Right cardiac atrium (tissue), 5 donors: ENCODE measurements at regions not wholly inside any gene's neighbourhood (a gene's known extent, or its start where the extent isn't known, plus 50 kb on each side); places are given as distances from the start of the nearest gene placed in this dataset.

Source experiments
- ATAC-seq, 2 donors: fragments of 200-7000 bp; cut with Tn5 transposase; one replicate each; pipeline versions ENCODE4 v1.8.0 to v1.9.1; 2020; ENCODE audit warnings: moderate library complexity in 2 of 2, mild to moderate bottlenecking in 1 of 2
- DNase-seq, 3 donors: peaks; one replicate each; pipeline ENCODE4 v3.0.0-alpha.2; 2020
- H3K27ac ChIP-seq: one replicate; pipeline ENCODE4 v1.5.1; 2013; ENCODE audit warnings: mild to moderate bottlenecking, low read length, control low read depth, moderate library complexity
- H3K27me3 ChIP-seq: one replicate; pipeline ENCODE4 v1.6.1; 2013; ENCODE audit not compliant: control insufficient read depth, insufficient read depth
- H3K4me1 ChIP-seq: one replicate; pipeline ENCODE4 v1.6.1; 2013; ENCODE audit warnings: low read length; ENCODE audit not compliant: control insufficient read depth, insufficient read depth
- H3K4me3 ChIP-seq: one replicate; pipeline ENCODE4 v1.5.1; 2013; ENCODE audit warnings: low read length, control low read depth
- H3K9me3 ChIP-seq: one replicate; pipeline ENCODE4 v1.6.1; 2013; ENCODE audit warnings: low read length; ENCODE audit not compliant: control insufficient read depth
- WGBS: extraction: QIAGEN DNeasy Blood & Tissue Kit; methylation state at CpG from one replicate; pipeline ENCODE4 v1.1.7; 2013; 5-methylcytosine and 5-hydroxymethylcytosine counted together
- intact Hi-C, 4 donors: fragments of 100-400 bp; cut with DNase I; formaldehyde crosslinking; loops; one replicate each; pipeline versions ENCODE4 v1.11.0 to v1.14.0; 2022 to 2023
- donor health status: healthy with polysubstance abuse.
- donor health status: DM: no; HTN: yes; CAD: no.
- donor health status: DM: no; HTN: no; CAD: no.
- donor health status: DM: no; HTN: yes; CAD: no; lungs with severe emphysema.
- donor health status: DM: yes; HTN: yes; CAD: no.

DNA sequence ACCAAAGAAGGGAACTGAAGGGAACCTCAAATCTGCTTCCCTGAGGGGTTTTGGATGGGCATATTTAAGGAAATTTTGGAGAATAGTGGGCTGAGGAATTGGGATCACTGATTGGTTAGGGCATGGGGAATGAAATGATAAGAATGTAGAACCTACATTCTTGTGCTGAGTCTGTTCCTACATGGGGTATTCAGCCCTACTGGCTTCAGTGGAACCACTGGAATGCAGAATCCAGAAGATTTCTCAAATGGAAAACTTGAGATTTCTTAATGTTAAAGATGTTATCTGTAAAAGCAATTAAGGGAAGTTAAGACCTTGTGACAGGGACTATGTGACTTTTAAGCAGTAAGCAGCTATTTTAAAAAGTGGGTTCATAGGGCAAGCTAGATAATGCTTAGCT lies 1062.4 kb downstream of the AGBL1 start:
- no peak overlapping the region for H3K4me3 ChIP-seq
- no peaks in the 10 kb centered on the region for H3K27me3 ChIP-seq
- ATAC-seq (no peak), DNase-seq (no peak)
- H3K4me1 ChIP-seq = no peaks in the 10 kb centered on the region
- no peak overlapping the region for H3K27ac ChIP-seq
- no peaks in the 10 kb centered on the region for H3K9me3 ChIP-seq
- intact Hi-C loops = no loop called here

DNA sequence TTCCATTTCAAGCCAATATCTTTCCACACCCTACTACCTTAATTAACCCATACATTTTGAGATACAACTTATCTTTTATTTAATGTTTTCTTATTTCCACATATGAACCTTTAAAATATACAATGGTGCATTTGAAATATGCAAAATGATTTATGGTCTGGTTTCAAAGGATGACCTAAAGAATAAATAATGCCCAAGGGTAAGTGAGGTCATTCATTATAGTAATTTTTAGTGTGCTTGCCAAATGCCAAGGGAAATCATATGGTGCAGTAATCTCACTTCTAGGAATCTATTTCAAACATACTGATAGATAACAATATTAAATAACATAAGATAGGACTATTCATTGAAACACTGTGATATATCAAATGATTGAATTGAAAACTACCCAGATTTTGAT lies 1055.4 kb downstream of the AGBL1 start:
- DNase-seq = no peak
- intact Hi-C loops = no loop called here

DNA sequence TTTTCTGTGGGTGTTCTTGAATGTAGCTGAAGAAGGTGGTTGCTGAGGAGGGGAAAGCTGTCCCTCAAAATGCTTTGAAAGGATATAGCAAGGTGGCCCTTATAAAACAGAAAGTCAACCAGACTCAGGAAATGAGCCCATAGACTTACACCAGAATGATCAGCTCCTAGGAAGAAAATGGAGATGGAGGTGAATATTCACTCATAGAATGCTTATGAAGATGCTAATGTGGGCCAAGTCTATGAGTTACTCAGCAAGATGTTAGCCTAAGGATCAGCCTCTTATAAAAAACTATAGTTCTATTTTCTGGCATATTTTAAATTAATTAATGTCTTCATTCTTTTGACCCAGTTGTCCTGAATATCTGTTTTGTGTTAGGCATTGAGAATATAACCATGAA lies 1054.0 kb downstream of the AGBL1 start:
- intact Hi-C loops = no loop called here
- no peak overlapping the region for H3K27ac ChIP-seq

More for the DNA sequence above, 1055.4 kb downstream of the AGBL1 start:
- H3K4me1 ChIP-seq = no peaks in the 10 kb centered on the region
- H3K9me3 ChIP-seq = no peaks in the 10 kb centered on the region
- no peaks in the 10 kb centered on the region for H3K27me3 ChIP-seq
- no peak overlapping the region for H3K27ac ChIP-seq
- H3K4me3 ChIP-seq = no peak overlapping the region
- no peak for ATAC-seq

DNA sequence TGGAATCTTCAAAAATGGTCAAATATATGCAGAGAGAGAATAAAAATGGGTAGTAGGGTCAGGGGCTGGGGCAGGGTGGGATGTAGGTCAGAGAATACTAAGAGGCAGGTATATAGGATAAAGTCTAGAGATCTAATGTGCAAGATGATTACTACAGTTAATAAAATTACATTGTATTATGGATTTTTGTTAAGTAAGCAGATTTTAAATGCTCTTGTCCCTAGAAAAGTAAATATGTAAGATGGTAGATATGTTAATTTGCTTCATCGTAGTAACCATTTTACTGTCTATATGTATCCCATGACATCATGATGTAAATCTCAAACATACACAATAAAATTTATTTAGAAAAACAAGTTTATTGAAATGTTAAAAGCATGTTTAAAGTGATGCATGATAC lies 1051.4 kb downstream of the AGBL1 start:
- 85% methylated on average over 1 of the region's 1 CpG for WGBS
- no peak for ATAC-seq
- intact Hi-C loops = no loop called here

More for the DNA sequence above, 1054.0 kb downstream of the AGBL1 start:
- Histone ChIP-seq H3K4me3 (no peak overlapping the region), H3K9me3 (no peaks in the 10 kb centered on the region), H3K4me1 (no peaks in the 10 kb centered on the region), H3K27me3 (no peaks in the 10 kb centered on the region)
- ATAC-seq (no peak), DNase-seq (no peak)

DNA sequence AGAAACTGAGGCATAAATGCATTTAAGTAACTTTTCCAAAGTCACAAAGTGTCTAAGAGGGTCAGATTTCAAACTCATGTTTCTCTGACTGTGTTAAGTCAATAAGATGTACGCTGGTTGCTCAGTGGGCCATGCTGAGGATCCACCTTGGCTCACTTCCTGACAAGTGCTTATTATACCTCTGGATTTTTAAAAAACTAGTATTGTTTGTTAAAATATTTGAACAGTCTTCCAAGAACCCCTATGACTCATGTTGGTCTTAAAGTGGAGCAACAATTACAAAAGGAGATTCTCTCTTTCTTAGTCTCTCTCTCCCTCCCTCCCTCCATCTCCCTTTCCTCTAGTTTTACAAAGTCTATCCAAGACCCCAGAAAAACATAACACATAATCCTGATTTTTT lies 1050.2 kb downstream of the AGBL1 start:
- WGBS = 88% methylated on average over 1 of the region's 1 CpG
- DNase-seq = no peak

More for the DNA sequence above, 1051.4 kb downstream of the AGBL1 start:
- Histone ChIP-seq H3K4me3 (no peak overlapping the region), H3K27ac (no peak overlapping the region), H3K9me3 (no peaks in the 10 kb centered on the region), H3K27me3 (no peaks in the 10 kb centered on the region), H3K4me1 (no peaks in the 10 kb centered on the region)
- no peak for DNase-seq

DNA sequence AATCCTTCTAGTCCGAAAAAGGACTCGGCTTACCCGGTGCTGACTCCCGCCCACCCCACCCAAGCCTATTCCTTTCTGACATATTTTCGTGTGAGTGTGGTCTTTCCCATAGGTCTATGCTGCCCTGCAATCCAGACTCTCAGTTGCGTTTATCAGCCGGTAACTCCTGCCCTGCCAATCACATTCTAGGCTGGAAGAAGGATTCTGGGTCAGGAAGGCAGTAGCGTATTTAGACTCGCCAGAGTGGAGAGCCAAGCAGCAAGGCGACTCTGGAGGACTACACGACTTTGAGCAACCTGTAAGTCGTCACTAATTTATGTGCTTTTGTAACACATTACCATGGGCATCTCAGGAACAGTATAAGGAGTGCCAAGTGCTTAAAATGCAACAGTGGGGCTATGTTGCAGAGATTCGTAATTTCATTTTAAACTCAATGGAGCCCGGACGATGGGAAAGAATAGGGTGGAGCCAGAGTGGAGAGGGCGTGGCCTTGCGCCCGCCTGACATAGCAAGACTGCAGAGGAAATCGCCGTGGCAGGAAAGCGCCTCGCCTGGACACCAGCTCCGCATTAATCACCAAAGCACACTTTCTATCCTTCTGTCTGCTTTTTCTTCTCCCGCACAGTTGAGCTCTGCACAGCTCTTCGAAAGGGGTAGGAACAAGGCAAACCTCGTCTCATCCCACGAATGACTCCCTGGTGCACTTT lies 1044.2 kb downstream of the AGBL1 start:
- Histone ChIP-seq H3K27ac (no peak overlapping the region), H3K27me3 (no peaks in the 10 kb centered on the region), H3K4me1 (no peaks in the 10 kb centered on the region), H3K9me3 (no peaks in the 10 kb centered on the region), H3K4me3 (no peak overlapping the region)
- intact Hi-C loops = no loop called here
- DNase-seq = no peak
- WGBS = 84% methylated on average over 27 of the region's 27 CpGs
- no peak for ATAC-seq

More for the DNA sequence above, 1050.2 kb downstream of the AGBL1 start:
- ATAC-seq = no peak
- H3K27ac ChIP-seq = no peak overlapping the region
- H3K4me1 ChIP-seq = no peaks in the 10 kb centered on the region
- no peaks in the 10 kb centered on the region for H3K27me3 ChIP-seq
- no peak overlapping the region for H3K4me3 ChIP-seq
- H3K9me3 ChIP-seq = no peaks in the 10 kb centered on the region
- intact Hi-C loops = no loop called here

DNA sequence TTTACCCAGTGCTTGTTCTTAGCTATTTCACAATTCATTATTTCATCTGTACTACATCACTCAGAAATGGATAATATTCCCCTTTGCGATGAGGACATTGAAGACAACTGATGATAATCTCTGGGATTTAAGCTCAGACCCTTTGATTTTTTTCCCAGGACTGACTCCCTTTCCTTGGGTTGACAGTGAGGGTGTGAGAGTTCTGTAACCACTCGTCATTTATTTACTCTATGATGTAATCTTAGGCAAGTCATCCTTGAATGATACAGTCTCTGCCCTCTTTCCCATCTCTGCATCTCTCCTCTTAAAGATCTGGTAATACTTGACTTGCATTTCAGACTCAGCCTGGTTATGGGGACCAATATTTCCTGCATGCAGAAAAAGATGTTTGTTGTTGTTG lies 1041.7 kb downstream of the AGBL1 start:
- no peaks in the 10 kb centered on the region for H3K9me3 ChIP-seq
- H3K4me1 ChIP-seq = no peaks in the 10 kb centered on the region
- no peak overlapping the region for H3K4me3 ChIP-seq
- no peaks in the 10 kb centered on the region for H3K27me3 ChIP-seq
- 59% methylated on average over 2 of the region's 2 CpGs for WGBS
- DNase-seq = no peak
- no peak for ATAC-seq
- intact Hi-C loops = no loop called here
- H3K27ac ChIP-seq = no peak overlapping the region

DNA sequence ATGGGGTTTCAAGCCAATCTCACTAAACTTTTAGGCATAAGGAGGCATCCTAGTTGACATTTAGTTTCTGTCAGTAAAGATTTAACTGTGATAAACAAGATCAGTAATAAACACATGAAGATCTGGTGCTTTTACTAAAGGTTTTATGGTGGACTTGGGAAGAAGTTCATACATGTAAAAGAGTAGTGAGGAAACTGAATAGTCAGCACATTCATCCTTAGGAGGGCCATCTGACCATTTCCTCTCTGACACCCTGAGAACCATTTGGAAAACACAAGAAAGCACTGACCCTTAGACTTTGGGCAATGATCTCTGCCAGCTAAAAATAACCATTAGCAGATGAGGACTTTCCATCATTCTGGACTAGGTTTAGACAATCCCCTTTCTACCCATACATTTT lies 1040.9 kb downstream of the AGBL1 start:
- no peak for DNase-seq
- intact Hi-C loops = no loop called here
- no peaks in the 10 kb centered on the region for H3K4me1 ChIP-seq
- no peaks in the 10 kb centered on the region for H3K27me3 ChIP-seq
- no peaks in the 10 kb centered on the region for H3K9me3 ChIP-seq
- no peak overlapping the region for H3K4me3 ChIP-seq
- no peak overlapping the region for H3K27ac ChIP-seq
- no peak for ATAC-seq

DNA sequence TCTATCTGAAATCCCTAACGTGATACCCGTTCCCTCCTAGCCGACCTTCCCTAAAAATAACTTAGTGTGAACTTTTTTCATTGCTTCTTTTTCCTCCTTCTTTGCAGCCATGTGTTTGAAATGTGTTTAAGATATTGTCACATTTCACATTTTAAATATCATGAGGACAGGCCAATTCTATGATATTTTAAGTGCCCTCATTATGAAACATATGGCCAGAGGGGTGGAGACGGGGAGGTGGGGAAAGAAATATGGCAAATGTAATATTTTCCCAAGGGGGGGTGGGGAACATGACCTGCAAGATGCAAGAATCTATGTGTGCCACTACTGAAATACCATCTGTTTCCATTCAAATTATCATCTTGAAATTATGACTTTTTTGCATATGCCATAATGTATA lies 1039.2 kb downstream of the AGBL1 start:
- Histone ChIP-seq H3K27ac (no peak overlapping the region), H3K9me3 (no peaks in the 10 kb centered on the region), H3K4me1 (no peaks in the 10 kb centered on the region), H3K4me3 (no peak overlapping the region), H3K27me3 (no peaks in the 10 kb centered on the region)
- DNase-seq (no peak), ATAC-seq (no peak)
- intact Hi-C loops = no loop called here
- 41% methylated on average over 4 of the region's 4 CpGs for WGBS

DNA sequence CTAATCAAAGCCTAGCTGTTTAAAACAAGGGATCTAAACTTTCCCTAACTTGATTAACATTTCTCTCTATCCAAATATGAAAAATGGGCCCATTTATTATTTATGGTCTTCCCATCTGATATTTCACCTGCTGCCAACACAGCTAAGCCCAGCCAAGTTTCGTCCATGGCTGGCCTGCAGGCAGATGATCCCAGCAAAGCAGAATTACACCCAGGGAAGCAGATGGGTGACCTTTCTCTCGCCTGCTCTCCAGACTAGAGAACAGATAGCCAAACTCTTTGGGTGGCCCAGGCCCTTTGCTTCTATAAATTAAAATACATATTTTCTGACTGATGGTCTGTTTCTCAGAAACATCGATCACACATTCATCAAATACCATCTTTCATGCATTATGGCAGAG lies 1038.8 kb downstream of the AGBL1 start:
- WGBS = 29% methylated on average over 3 of the region's 3 CpGs
- Histone ChIP-seq H3K27me3 (no peaks in the 10 kb centered on the region), H3K4me1 (no peaks in the 10 kb centered on the region), H3K9me3 (no peaks in the 10 kb centered on the region), H3K4me3 (no peak overlapping the region), H3K27ac (no peak overlapping the region)
- ATAC-seq (no peak), DNase-seq (no peak)
- intact Hi-C loops = no loop called here

DNA sequence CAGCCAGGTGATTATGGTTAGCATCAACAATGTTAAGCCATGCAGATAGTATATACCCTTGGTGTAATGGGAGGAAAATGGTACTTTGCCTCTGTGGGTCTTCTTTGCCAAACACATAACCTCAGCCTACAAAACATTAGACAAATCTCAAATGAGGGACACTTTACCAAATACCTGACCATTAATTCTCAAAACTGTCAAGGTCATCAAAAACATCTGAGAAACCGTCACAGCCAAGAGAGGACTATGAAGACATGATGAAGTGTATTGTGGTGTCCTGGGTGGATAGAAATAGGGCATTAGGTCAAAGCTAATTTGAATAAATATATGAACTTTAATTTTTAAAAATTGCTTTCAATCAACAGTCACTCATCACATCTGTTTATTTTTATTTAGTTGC lies 1036.1 kb downstream of the AGBL1 start:
- no peaks in the 10 kb centered on the region for H3K27me3 ChIP-seq
- ATAC-seq = no peak
- no peak for DNase-seq
- H3K9me3 ChIP-seq = no peaks in the 10 kb centered on the region
- intact Hi-C loops = no loop called here
- H3K4me1 ChIP-seq = no peaks in the 10 kb centered on the region
- H3K27ac ChIP-seq = no peak overlapping the region
- WGBS = 78% methylated on average over 1 of the region's 1 CpG
- no peak overlapping the region for H3K4me3 ChIP-seq

DNA sequence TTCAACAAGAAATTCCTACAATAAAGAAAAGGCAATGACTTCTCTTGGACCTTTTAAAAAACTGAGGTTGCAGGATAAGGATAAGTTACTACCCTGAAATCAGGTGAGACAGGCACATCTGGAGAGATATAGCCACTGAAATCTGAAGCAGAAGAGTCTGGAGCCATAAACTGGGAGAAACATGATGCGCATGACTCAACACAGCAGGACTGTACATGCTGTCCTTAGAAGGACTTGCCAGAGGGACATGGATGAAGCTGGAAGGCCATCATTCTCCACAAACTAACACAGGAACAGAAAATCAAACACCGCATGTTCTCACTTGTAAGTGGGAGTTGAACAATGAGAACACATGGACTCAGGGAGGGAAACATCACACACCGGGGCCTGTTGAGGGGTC lies 1020.2 kb downstream of the AGBL1 start:
- Histone ChIP-seq H3K9me3 (peaks cover 6% of the 10 kb centered on the region), H3K4me1 (no peaks in the 10 kb centered on the region), H3K27ac (no peak overlapping the region), H3K27me3 (no peaks in the 10 kb centered on the region), H3K4me3 (no peak overlapping the region)
- 93% methylated on average over 3 of the region's 3 CpGs for WGBS
- DNase-seq (no peak), ATAC-seq (no peak)
- intact Hi-C loops = no loop called here
